ENCODE measurements at regions not wholly inside any gene's neighbourhood (a gene's known extent, or its start where the extent isn't known, plus 50 kb on each side); places are given as distances from the start of the nearest gene placed in this dataset.
"Not testable (repeated sequence)": the region's sequence is repeated elsewhere in the genome, so short reads cannot be mapped to it uniquely, and the experiment has no call there.

DNA sequence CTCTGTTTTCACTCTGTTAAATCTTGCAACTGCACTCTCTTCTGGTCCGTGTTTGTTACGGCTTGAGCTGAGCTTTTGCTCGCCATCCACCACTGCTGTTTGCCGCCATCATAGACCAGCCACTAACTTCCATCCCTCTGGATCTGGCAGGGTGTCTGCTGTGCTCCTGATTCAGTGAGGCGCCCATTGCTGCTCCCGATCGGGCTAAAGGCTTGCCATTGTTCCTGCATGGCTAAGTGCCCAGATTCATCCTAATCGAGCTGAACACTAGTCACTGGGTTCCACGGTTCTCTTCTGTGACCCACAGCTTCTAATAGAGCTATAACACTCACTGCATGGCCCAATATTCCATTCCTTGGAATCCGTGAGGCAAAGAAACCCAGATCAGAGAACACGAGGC, 218.5 kb downstream of the RHOU start:
- TF ChIP-seq POLR2A, POLR2AphosphoS5, TAF1 (IDR thresholded peaks at IDR 0.05; ENCODE audit: low read depth, low read length): not testable (repeated sequence)

Data from GM12891 (cell line).